ENCODE measurements at regions not wholly inside any gene's neighbourhood (a gene's known extent, or its start where the extent isn't known, plus 50 kb on each side); places are given as distances from the start of the nearest gene placed in this dataset.
"Not testable (repeated sequence)": the region's sequence is repeated elsewhere in the genome, so short reads cannot be mapped to it uniquely, and the experiment has no call there.

DNA sequence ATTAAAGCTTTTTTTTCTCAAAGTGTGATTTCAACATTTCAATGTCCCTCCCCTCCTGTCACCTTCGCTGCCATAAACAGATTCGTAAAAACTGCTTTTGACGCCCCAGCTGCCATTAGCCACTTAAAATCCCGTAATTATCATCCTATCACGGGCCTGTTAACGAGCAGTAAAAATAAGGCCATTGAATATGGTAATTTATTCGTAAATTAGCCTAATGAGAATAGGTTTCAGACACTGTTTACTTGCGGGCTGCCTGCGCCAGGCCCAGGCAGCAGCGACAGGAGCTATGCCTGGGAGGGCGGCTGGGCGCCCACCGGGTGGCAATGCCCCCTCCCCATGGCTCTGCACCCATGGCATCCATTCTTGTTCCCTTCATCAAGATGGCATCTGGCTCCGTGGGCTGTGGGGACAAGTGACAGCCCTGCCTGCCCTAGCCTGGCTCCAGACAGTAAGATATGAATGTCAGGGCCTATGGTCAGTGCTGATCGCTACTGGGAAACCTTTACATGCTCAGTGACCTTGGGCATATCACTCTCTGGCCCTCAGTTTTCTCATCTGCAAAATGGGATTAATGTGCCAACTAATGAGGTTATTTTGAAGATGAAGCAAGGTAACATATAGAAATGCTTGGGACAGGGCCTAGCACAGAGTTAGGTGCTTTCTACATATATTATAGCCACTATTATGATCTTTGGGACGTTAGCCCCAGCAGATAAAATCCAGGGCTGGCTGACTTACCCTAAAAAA lies 500.8 kb downstream of the MN1 start:
- no peak for DNase-seq

DNA sequence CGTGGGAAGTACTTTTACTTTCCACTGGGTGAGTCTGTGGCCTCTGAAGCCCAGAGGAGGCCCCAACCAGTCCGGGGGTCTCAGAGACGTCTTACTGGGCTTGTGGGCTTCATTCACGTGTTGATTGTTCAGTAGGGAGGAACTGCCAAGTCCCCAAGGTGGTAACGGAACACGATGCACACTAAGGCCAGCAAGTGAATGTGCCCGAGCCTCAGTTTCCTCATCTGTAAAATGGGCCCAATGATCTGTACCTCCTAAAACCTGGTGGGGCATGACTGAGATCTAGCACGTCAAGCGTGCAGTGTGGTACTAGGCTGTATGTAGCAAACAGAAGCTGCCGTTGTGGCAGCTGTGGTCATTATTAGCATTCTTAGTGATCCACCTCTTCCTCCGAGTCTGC lies 499.1 kb downstream of the MN1 start:
- no peak for DNase-seq

DNA sequence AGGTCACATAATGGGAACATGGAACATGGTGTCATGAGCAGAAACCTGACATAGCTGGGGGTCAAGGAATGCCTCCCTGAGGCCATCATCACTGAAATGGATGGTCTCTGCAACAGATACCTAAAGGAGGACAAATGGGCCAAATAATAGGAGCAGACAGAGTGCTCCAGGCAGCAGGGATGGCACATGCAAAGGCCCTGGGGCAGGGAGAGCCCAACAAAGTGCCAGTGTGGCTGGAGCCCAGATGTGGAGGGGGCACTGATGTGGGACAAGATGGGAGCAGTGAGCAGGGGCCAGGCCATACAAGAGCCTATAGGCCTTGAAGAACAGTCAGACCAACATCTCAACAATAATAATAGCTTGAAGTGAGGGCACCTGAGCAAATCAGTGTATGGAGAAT lies 497.8 kb downstream of the MN1 start:
- no peak for DNase-seq

- no peak for DNase-seq
Observed at GRCh38 chr22:27306771-27307170, 494.8 kb downstream of the MN1 start.

DNA sequence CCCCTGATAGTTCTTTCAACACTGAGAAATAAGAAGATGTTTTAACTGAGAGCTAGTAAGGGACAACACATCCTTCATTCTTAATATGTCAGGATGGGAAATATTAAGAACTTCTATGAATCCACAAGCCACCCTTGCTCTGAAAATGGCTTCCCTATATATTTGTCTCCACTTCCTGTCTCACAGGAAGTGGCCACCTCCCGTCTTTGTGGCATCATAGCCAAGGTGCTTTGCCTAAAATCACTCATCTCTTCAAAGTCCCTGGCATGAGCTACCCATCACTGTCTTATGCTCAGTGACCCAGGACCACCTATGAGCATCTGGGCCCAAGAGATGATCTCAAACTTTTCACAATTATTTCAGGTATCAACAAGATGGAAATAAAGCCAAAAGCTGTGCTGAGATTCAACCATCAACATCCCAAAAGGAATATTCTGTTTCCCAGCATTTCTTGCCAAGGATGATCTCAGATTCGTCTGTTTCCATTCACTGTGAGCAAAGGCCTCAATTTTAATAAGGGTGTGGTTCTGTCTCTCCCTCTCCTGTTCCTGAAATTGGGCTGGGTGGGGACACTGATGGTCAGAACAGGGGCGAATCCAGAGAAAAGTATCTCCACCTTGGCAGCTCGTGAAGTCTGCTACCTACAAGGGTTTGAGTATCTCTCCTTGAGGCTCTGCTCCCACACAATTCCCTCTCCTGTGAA lies 493.9 kb downstream of the MN1 start:
- DNase-seq: peak; percentile 62

- DNase-seq: no peak
Observed at GRCh38 chr22:27308513-27308912, 493.0 kb downstream of the MN1 start.

DNA sequence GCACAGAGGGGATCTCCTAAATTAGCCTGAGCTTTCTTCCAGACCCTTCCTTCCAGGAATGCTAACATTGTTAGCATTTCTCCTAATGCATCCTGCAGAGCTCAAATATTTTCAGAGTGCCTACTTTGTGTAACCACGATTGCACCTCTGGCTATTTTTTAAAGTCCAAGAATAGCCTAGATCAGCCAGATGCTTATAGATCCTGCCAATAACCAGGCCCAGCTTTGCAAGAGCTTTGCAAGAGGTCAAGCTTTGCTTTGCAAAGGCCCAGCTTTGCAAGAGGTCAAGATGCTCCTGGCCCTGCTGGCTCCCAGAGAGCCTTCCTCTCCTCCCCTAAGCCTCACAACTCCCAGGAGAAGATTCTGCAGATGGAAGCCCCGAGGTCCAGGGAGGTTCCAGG lies 491.9 kb downstream of the MN1 start:
- no peak for DNase-seq

DNA sequence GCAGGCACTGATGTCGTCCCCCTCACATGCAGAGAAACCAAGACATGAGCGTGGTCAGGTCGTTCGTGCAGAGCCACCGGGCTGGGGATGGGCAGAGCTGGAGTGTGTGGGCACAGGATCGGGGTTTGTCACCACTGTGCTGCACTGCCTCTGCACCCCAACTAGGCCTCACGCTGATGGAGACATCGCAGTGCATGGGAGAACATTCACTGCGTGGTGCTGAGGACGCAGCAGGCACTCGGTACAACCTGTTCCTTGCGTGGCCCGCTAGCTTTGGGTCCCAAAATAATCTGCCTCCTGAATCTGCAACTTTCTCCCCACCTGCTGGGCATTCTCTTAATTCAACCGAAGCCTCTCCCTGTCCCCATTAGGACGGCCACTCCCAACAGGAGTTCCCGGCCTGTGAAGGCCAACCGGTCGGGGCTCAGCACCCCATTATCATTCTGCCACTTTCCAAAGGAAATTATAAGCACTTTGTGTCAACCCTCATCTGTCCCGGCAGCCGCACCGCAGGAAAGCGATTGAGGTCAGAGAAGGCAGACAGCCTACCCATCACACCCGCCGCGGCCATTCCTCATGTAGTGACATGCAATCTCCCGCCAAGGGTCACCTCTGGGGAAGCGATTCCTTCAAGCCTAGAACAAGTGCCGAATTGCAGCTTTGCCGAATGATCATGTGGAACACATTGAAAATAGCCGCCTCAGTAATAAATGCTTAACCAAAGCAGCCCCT lies 490.4 kb downstream of the MN1 start:
- no peak for DNase-seq

- no peak for DNase-seq
Observed at GRCh38 chr22:27311698-27312550, 489.6 kb downstream of the MN1 start.

DNA sequence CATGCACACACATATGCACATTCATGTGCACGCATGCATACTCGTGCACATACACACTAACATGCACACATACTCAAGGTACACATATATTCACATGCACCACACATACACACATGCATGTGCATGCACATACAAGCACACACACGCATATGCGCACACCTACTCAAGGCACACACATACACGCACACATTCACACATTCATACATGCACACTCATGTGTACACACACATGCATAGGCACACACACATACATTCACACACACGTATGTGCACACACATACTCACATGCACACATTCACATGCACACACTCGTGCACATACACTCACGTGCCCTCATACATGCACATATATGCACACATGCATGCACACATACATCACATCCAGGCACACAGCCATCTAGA lies 489.0 kb downstream of the MN1 start:
- DNase-seq: no peak

GRCh38 chr22:27312966-27313855 lies 488.3 kb downstream of the MN1 start:
- DNase-seq: no peak

DNA sequence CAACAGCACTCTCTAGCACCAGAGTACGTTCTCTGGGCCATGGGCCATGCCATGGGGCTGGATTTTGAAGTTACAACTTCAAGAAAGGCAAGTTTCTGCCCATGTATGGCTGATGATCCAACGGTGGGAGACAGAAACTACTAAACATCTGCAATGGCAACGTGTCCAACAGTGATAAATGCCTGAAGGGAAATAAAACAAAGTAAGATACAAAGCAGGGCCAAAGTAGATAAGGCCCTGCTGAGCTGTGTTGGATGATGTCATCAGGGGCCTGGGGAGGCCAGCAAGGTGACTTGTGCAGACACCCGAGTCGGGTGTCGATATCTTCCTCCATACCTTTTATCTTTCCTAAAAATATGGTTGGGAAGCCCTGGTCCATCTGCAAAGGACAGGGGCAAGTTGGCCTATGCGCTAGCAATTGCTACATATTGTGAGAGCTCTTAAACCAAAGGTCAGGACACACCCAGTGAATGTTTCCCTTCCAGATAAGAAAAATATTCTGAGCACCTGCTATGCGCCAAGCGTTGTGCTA lies 487.2 kb downstream of the MN1 start:
- no peak for DNase-seq

DNA sequence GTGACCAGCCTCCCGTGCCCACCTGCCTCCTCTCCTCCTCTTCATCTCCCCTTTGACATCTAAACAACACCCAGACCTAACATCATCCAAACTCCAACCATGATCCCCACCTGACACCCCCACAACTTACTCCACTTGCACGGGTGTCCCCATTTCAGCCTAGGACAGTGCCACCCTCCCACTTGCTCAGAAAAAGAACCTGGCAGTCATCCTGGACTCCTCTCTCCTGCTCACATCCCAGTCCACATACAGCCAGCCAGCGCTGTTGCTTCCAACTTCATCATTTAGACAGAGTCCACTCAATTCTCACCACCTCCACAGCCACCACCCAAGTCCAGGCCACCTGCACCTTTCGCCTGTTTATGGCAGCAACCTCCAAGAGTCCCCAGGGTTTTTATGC lies 485.7 kb downstream of the MN1 start:
- no peak for DNase-seq

DNA sequence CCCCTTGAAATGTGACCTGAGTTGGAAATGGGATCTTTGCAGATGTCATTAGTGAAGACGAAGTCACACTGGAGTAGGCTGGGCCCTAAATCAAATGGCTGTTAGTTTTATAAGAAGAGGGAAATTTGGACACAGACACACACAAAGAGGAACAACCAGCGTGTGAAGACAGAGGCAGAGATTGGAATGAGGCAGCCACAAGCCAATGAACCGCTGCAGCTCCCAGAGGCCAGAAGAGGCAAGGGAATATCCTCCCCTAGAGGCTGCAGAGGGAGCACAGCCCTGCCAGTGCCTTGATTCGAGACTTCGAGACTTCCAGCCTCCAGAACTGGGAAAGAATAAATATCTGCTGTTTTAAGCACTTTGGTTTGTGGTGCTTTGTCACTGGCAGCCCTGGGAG lies 484.5 kb downstream of the MN1 start:
- DNase-seq: no peak

- DNase-seq: no peak
Observed at GRCh38 chr22:27317971-27318428, 483.6 kb downstream of the MN1 start.

- DNase-seq: peak; percentile 64
Observed at GRCh38 chr22:27318516-27318915, 483.0 kb downstream of the MN1 start.

- no peak for DNase-seq
Observed at GRCh38 chr22:27323661-27324060, 477.9 kb downstream of the MN1 start.

GRCh38 chr22:27324908-27325307 lies 476.6 kb downstream of the MN1 start:
- DNase-seq: not testable (repeated sequence)

DNA sequence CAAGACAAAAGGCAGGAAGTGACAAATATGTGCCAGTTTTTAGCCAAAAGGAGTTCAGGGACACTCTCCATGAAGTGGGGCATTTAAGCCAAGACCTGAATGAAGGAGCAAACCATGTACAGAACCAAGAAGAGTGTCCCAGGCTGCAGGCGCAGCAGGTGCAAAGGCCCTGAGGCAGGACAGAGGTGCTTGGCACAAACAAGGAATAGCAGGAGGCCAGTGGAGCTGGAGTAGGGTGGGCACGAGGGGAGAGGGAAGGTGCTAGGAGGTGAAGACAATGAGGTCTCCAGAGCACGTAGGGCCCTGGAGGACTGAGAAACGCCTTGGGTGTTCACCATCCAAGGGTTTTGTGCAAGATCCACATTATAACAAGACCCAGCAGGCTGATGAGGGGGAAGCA lies 474.1 kb downstream of the MN1 start:
- DNase-seq: no peak

DNA sequence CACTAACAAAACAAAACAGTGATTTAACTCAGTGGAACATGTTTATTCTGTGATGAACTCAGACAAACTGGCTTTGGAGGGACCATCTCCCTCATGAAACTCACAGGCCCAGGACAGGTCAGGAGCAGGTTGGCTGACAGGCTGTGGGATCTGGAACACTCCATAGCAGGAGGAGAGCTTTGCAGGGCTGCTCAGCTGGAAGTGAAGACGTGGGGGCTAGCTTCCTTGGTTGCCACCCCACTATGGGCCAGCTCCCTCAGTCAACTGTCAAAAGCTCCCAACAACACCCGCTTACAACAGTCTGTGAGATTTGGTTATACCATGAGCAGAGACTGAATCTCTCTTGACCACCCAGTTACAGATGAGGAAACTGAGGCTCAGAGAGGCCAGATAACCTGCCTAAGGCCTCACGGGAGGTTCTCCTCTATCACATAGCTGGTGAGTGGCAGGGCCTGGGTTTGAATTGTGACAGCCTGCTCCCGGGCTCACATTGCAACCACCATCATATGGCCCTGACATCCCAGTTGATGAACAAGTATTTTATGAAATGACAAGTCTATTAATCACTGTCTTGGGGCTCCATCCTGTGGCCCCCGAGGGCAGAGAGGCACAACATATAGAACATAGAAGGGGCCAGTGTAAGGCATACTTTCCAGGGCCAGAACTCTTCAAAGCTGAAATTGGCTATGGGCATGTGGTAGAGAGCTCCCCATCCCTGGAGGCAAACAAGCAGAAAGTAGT lies 473.4 kb downstream of the MN1 start:
- no peak for DNase-seq

All from right hindlimb (tissue), 1 donor.